ENCODE measurements at regions not wholly inside any gene's neighbourhood (a gene's known extent, or its start where the extent isn't known, plus 50 kb on each side); places are given as distances from the start of the nearest gene placed in this dataset.

DNA sequence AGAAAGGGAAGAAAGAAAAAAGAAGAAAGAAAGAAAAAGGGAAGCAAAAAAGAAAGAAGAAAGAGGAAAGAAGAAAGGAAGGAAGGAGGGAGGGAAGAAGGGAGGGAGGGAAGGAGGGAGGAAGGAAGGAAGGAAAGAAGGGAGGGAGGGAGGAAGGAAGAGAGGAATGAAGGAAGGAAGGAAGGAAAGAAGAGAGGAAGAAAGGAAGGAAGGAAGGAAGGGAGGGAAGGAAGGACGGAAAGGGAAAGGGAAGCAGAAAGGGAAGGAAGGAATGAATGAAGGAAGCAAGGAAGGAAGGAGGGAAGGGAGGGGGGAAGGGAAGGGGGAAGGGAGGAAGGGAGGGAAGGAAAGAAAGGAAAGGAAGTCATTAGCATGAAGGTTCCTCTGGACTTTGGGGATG lies 452.9 kb downstream of the TFAP2B start:
- WGBS, 5 donors = 67 to 93% (median 85%) methylated on average over 1 of the region's 1 CpG
- TF ChIP-seq POLR2AphosphoS5 (IDR thresholded peaks at IDR 0.05) = no peak
- TF ChIP-seq, protein P1, sequence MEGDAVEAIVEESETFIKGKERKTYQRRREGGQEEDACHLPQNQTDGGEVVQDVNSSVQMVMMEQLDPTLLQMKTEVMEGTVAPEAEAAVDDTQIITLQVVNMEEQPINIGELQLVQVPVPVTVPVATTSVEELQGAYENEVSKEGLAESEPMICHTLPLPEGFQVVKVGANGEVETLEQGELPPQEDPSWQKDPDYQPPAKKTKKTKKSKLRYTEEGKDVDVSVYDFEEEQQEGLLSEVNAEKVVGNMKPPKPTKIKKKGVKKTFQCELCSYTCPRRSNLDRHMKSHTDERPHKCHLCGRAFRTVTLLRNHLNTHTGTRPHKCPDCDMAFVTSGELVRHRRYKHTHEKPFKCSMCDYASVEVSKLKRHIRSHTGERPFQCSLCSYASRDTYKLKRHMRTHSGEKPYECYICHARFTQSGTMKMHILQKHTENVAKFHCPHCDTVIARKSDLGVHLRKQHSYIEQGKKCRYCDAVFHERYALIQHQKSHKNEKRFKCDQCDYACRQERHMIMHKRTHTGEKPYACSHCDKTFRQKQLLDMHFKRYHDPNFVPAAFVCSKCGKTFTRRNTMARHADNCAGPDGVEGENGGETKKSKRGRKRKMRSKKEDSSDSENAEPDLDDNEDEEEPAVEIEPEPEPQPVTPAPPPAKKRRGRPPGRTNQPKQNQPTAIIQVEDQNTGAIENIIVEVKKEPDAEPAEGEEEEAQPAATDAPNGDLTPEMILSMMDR (IDR thresholded peaks at IDR 0.05) = no peak
- TF ChIP-seq EP300 (IDR thresholded peaks at IDR 0.05) = no peak
- TF ChIP-seq POLR2A (IDR thresholded peaks at IDR 0.05) = no peak
- Histone ChIP-seq H3K27me3 (no peaks in the 10 kb centered on the region), H3K27ac (no peak overlapping the region), H3K4me1 (no peaks in the 10 kb centered on the region), H3K4me3 (no peak overlapping the region), H3K9me3 (no peaks in the 10 kb centered on the region), H3K36me3 (no peaks in the 10 kb centered on the region)
- intact Hi-C loops (cut with DNase I; ENCODE audit: low total_unique reads) = no loop called here
- DNase-seq = no peak

DNA sequence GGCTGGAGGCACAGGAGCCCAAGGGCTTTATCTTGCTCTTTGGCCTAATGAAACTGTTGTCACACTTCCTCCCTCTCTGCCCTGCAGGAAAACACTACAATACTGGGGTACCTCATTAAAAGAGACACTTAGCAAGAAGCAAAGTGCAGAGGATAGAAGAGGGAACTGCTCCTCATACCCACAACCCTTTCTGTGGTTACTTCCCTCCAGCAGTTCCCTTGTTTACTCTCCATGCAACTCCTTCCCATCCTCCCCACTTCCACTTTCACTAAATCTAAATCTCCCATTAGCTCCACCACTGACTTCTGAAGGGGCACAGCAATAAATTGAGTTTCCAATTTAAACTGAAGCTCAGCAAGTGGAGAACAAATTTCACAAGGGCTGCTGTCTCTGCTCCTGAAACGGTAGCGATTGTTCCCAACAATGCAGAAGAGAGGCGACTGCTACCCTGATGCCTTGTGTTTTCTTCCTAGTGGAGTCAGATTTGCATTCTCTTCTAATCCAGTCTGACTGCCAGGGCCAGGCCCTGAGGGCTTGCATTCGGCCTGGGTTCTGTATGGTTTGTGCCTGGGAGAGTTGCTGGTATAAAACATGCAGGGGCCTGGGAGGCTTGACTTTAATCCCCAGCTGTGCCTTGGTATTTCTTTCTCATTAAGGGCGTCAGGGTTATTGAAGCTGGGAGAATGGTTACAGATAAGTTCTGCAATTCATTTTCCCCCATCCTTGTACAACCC lies 454.7 kb downstream of the TFAP2B start:
- Histone ChIP-seq H3K27me3 (no peaks in the 10 kb centered on the region), H3K9me3 (no peaks in the 10 kb centered on the region), H3K4me1 (no peaks in the 10 kb centered on the region), H3K4me3 (no peak overlapping the region), H3K27ac (no peak overlapping the region), H3K36me3 (no peaks in the 10 kb centered on the region)
- DNase-seq = peak in 1 of 2 donors; percentile 5
- intact Hi-C loops (cut with DNase I; ENCODE audit: low total_unique reads) = no loop called here
- TF ChIP-seq POLR2A (IDR thresholded peaks at IDR 0.05) = no peak
- no peak for TF ChIP-seq POLR2AphosphoS5 (IDR thresholded peaks at IDR 0.05)
- TF ChIP-seq, protein P1 (IDR thresholded peaks at IDR 0.05) = no peak
- TF ChIP-seq EP300 (IDR thresholded peaks at IDR 0.05) = no peak
- WGBS, 5 donors = 53 to 65% (median 60%) methylated on average over 5 of the region's 5 CpGs

DNA sequence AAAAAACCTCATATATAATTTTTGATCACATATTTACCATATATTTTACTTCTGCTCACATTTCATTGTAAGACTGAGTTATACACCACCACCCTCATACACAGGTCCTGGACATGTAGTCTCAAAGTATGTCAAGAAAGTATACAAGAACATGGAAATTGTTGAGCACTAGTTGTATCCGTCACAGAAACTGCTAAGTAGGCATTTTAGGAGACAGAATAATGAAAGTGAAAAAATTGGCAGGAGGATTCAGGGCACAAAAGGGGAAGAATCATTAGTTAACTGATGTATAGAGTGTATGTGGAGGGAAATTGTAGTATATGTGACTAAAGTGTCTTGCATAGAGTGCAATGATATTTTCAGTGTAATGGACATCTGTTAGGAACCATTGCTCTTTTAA lies 458.8 kb downstream of the TFAP2B start:
- no peak for DNase-seq
- WGBS, 5 donors = 75 to 91% (median 88%) methylated on average over 1 of the region's 1 CpG
- H3K27me3 ChIP-seq = no peaks in the 10 kb centered on the region
- H3K36me3 ChIP-seq = no peaks in the 10 kb centered on the region
- H3K9me3 ChIP-seq = no peaks in the 10 kb centered on the region
- no peaks in the 10 kb centered on the region for H3K4me1 ChIP-seq
- intact Hi-C loops (cut with DNase I; ENCODE audit: low total_unique reads) = no loop called here
- TF ChIP-seq, protein P1 (IDR thresholded peaks at IDR 0.05) = no peak
- no peak overlapping the region for H3K4me3 ChIP-seq
- H3K27ac ChIP-seq = no peak overlapping the region

DNA sequence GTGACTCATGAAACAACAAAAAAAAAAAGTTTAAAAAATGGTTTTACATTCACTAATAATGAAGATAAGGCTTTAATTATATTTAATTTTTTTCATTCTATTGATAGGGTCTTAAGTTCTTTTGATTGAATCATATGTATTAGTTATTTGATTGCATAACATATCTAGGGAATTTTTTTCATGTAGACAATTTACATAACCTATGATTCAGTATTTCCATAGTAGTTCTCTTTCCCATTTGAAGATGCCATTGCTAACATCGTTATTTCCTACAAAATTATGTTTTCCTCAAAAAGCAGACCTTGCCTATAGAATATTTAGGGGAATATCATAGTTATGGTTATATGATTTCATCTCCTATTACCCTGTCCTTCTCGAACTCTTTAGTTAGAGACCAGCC lies 463.4 kb downstream of the TFAP2B start:
- no peaks in the 10 kb centered on the region for H3K27me3 ChIP-seq
- 49 to 83% (median 80%) methylated on average over 2 of the region's 2 CpGs for WGBS, 5 donors
- no peaks in the 10 kb centered on the region for H3K36me3 ChIP-seq
- H3K4me1 ChIP-seq = no peaks in the 10 kb centered on the region
- H3K4me3 ChIP-seq = no peak overlapping the region
- intact Hi-C loops (cut with DNase I; ENCODE audit: low total_unique reads) = no loop called here
- DNase-seq = no peak
- TF ChIP-seq, protein P1 (IDR thresholded peaks at IDR 0.05) = no peak
- TF ChIP-seq POLR2A (IDR thresholded peaks at IDR 0.05) (no peak), EP300 (IDR thresholded peaks at IDR 0.05) (no peak), POLR2AphosphoS5 (IDR thresholded peaks at IDR 0.05) (no peak)
- H3K9me3 ChIP-seq = no peaks in the 10 kb centered on the region
- no peak overlapping the region for H3K27ac ChIP-seq

Measured in stomach (tissue), 8 donors.